ENCODE measurements at regions not wholly inside any gene's neighbourhood (a gene's known extent, or its start where the extent isn't known, plus 50 kb on each side); places are given as distances from the start of the nearest gene placed in this dataset.
"Not testable (repeated sequence)": the region's sequence is repeated elsewhere in the genome, so short reads cannot be mapped to it uniquely, and the experiment has no call there.

- intact Hi-C loops (cut with micrococcal nuclease): no loop called here
Measured at GRCh38 chr6:121759370-121759769, 323.9 kb downstream of the GJA1 start.

- intact Hi-C loops (cut with micrococcal nuclease): no loop called here
Measured at GRCh38 chr6:121760191-121760590, 324.7 kb downstream of the GJA1 start.

- intact Hi-C loops (cut with micrococcal nuclease): no loop called here
Measured at GRCh38 chr6:121760745-121761144, 325.3 kb downstream of the GJA1 start.

GRCh38 chr6:121764493-121764892 is 329.0 kb downstream of the GJA1 start:
- intact Hi-C loops (cut with micrococcal nuclease): no loop called here

- intact Hi-C loops (cut with micrococcal nuclease): no loop called here
Measured at GRCh38 chr6:121765060-121765459, 329.6 kb downstream of the GJA1 start.

GRCh38 chr6:121767211-121767610 is 331.8 kb downstream of the GJA1 start:
- intact Hi-C loops (cut with micrococcal nuclease): no loop called here

GRCh38 chr6:121770943-121771342 is 335.5 kb downstream of the GJA1 start:
- intact Hi-C loops (cut with micrococcal nuclease): no loop called here

GRCh38 chr6:121771937-121772720 is 336.7 kb downstream of the GJA1 start:
- intact Hi-C loops (cut with micrococcal nuclease): loop anchor here (1.0 kb wide), 1 partner anchor 438 kb away; the partner anchor contains the start of gene TBC1D32

- intact Hi-C loops (cut with micrococcal nuclease): no loop called here
Measured at GRCh38 chr6:121776054-121776453, 340.6 kb downstream of the GJA1 start.

GRCh38 chr6:121780325-121781321 is 345.2 kb downstream of the GJA1 start:
- intact Hi-C loops (cut with micrococcal nuclease): no loop called here

GRCh38 chr6:121791396-121792315 is 356.2 kb downstream of the GJA1 start:
- intact Hi-C loops (cut with micrococcal nuclease): no loop called here

GRCh38 chr6:121794630-121795029 is 359.2 kb downstream of the GJA1 start:
- intact Hi-C loops (cut with micrococcal nuclease): no loop called here

GRCh38 chr6:121797598-121797997 is 362.2 kb downstream of the GJA1 start:
- intact Hi-C loops (cut with micrococcal nuclease): not testable (repeated sequence)

GRCh38 chr6:121798126-121798525 is 362.7 kb downstream of the GJA1 start:
- intact Hi-C loops (cut with micrococcal nuclease): not testable (repeated sequence)

GRCh38 chr6:121799574-121799973 is 364.1 kb downstream of the GJA1 start:
- intact Hi-C loops (cut with micrococcal nuclease): no loop called here

GRCh38 chr6:121800047-121800446 is 364.6 kb downstream of the GJA1 start:
- intact Hi-C loops (cut with micrococcal nuclease): no loop called here

GRCh38 chr6:121806116-121806515 is 370.7 kb downstream of the GJA1 start:
- intact Hi-C loops (cut with micrococcal nuclease): no loop called here

GRCh38 chr6:121809211-121809610 is 373.8 kb downstream of the GJA1 start:
- intact Hi-C loops (cut with micrococcal nuclease): no loop called here

- intact Hi-C loops (cut with micrococcal nuclease): no loop called here
Measured at GRCh38 chr6:121810158-121811032, 374.9 kb downstream of the GJA1 start.

- intact Hi-C loops (cut with micrococcal nuclease): no loop called here
Measured at GRCh38 chr6:121811106-121811505, 375.7 kb downstream of the GJA1 start.
